ENCODE measurements at regions not wholly inside any gene's neighbourhood (a gene's known extent, or its start where the extent isn't known, plus 50 kb on each side); places are given as distances from the start of the nearest gene placed in this dataset.

- TF ChIP-seq CTCF (conservative IDR thresholded peaks at IDR 0.05) (no peak), ZFX (IDR thresholded peaks at IDR 0.05) (no peak)
These were observed 273.6 kb upstream of the BTG1 start for GRCh38 chr12:92419201-92419600.
